Panc1 (cell line): ENCODE measurements at regions not wholly inside any gene's neighbourhood (a gene's known extent, or its start where the extent isn't known, plus 50 kb on each side); places are given as distances from the start of the nearest gene placed in this dataset.

Experiments
- POLR2AphosphoS5 ChIP-seq: IDR thresholded peaks from 2 replicates; pipeline ENCODE4 v1.6.1; 2012; ENCODE audit warnings: mild to moderate bottlenecking, low read depth, low read length, moderate library complexity
- SIN3A ChIP-seq: IDR thresholded peaks from 2 replicates; pipeline ENCODE4 v1.6.1; 2012; ENCODE audit warnings: low read depth, mild to moderate bottlenecking, low read length, moderate library complexity, borderline replicate concordance; ENCODE audit not compliant: insufficient read depth
- TCF7L2 ChIP-seq: IDR thresholded peaks from 2 replicates; pipeline ENCODE4 v1.6.1; 2011; ENCODE audit warnings: mild to moderate bottlenecking, low read depth, low read length, inconsistent platforms
- TF ChIP-seq, protein P1 (sequence below): fragments of 450-650 bp; IDR thresholded peaks from 2 replicates; pipeline ENCODE4 v1.5.1; 2017; ENCODE audit warnings: mild to moderate bottlenecking
- TF ChIP-seq, protein P2 (sequence below), 2 experiments: IDR thresholded peaks; 2 replicates each; pipeline ENCODE4 v1.6.1; 2011 to 2012; ENCODE audit warnings: low read depth in 2 of 2, control low read depth in 1 of 2, low read length in 1 of 2, mild to moderate bottlenecking in 1 of 2, moderate library complexity in 1 of 2; ENCODE audit not compliant: insufficient read depth in 1 of 2

DNA sequence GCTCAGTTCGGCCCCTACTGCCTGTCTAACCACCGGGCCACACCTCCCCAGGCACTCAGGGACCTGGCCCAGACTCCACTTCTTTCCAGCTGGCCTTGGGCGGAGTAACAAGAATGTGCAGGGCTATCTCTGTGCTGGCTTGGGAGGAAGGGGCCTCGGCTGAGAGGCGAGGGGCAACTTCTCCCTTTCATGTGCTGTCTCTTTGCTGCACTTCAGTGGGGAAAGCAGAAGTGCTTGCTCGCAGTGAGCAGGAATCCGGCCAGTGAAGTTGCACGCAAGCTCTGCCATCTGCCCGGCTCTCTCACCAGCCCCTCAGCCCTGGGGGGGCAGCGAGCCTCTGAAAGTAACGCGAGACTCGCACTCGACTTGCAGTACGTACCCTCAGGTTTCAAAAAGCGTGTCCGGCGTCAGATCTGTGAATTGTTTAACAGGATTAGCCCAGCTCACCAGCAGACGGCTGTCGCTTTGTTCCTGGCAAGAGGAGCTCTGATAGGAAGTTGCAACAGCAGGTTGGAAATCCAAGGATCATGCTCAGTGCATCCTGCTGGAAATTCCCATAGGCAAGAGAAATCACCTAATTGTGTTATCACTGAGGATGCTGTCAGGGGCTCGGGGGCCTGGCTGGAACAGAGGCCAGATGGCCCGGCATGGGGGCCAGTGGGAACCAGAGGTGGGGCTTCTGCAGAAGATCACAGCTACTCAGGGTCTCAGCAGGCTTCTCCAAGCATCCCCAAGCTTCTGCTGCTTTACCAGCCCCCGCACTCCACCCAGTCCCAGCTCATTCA is 221.1 kb downstream of the NPHP4 start:
- TF ChIP-seq, protein P1, sequence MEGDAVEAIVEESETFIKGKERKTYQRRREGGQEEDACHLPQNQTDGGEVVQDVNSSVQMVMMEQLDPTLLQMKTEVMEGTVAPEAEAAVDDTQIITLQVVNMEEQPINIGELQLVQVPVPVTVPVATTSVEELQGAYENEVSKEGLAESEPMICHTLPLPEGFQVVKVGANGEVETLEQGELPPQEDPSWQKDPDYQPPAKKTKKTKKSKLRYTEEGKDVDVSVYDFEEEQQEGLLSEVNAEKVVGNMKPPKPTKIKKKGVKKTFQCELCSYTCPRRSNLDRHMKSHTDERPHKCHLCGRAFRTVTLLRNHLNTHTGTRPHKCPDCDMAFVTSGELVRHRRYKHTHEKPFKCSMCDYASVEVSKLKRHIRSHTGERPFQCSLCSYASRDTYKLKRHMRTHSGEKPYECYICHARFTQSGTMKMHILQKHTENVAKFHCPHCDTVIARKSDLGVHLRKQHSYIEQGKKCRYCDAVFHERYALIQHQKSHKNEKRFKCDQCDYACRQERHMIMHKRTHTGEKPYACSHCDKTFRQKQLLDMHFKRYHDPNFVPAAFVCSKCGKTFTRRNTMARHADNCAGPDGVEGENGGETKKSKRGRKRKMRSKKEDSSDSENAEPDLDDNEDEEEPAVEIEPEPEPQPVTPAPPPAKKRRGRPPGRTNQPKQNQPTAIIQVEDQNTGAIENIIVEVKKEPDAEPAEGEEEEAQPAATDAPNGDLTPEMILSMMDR: no peak
- TF ChIP-seq POLR2AphosphoS5 (no peak), SIN3A (no peak), TCF7L2 (no peak)
- TF ChIP-seq, protein P2, sequence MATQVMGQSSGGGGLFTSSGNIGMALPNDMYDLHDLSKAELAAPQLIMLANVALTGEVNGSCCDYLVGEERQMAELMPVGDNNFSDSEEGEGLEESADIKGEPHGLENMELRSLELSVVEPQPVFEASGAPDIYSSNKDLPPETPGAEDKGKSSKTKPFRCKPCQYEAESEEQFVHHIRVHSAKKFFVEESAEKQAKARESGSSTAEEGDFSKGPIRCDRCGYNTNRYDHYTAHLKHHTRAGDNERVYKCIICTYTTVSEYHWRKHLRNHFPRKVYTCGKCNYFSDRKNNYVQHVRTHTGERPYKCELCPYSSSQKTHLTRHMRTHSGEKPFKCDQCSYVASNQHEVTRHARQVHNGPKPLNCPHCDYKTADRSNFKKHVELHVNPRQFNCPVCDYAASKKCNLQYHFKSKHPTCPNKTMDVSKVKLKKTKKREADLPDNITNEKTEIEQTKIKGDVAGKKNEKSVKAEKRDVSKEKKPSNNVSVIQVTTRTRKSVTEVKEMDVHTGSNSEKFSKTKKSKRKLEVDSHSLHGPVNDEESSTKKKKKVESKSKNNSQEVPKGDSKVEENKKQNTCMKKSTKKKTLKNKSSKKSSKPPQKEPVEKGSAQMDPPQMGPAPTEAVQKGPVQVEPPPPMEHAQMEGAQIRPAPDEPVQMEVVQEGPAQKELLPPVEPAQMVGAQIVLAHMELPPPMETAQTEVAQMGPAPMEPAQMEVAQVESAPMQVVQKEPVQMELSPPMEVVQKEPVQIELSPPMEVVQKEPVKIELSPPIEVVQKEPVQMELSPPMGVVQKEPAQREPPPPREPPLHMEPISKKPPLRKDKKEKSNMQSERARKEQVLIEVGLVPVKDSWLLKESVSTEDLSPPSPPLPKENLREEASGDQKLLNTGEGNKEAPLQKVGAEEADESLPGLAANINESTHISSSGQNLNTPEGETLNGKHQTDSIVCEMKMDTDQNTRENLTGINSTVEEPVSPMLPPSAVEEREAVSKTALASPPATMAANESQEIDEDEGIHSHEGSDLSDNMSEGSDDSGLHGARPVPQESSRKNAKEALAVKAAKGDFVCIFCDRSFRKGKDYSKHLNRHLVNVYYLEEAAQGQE (IDR thresholded peaks at IDR 0.05; ENCODE audit: insufficient read depth in 1 of 2, low read depth in 2 of 2, low read length in 1 of 2): no peak
